T-helper 1 cell (primary cell): ENCODE measurements at regions not wholly inside any gene's neighbourhood (a gene's known extent, or its start where the extent isn't known, plus 50 kb on each side); places are given as distances from the start of the nearest gene placed in this dataset.

Experiments used
- DNase-seq, 5 donors: peaks; one replicate each; pipeline ENCODE4 v3.0.0-alpha.2; 2012 to 2020

DNA sequence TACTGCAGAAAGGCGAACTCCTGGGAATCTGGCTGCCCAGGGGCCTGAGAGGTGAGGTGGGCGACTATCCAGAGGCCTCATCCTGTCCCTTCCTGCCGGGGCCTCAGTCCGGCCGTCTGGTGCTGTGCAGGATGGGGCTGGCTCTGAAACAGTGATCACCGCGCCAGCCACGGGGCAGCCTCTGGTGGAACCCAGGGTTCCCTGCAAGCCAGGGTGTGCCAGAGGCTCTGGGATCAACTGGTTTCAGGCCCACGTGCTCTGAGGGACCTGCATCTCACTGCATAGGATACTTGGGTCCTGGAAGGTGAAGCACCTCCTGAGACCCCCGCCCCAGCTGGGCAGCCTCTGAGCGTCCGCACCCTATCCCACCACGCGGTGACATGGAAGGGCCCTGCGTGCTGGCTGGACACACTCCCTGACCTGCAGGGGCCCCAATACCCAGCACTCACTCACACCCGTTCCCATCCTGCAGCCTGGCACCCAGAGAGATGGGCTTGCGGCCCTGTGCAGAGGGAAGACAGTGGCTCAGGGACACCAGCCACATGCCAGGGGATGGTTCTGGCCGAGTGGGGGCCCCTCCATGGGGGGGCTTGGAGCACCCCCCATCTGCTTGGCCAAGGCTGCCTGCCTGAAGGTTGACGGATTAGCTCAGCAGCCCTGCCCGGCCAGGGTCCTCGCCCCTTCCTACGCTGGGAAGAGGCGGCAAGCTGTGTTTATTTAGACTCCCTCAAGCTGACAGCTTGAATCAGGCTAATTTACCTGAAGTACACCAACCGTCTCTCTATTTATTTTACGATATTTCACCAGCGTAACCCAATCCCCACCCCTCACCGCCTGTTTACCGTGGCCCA lies 64.3 kb upstream of the TTC34 start:
- DNase-seq: no peak

DNA sequence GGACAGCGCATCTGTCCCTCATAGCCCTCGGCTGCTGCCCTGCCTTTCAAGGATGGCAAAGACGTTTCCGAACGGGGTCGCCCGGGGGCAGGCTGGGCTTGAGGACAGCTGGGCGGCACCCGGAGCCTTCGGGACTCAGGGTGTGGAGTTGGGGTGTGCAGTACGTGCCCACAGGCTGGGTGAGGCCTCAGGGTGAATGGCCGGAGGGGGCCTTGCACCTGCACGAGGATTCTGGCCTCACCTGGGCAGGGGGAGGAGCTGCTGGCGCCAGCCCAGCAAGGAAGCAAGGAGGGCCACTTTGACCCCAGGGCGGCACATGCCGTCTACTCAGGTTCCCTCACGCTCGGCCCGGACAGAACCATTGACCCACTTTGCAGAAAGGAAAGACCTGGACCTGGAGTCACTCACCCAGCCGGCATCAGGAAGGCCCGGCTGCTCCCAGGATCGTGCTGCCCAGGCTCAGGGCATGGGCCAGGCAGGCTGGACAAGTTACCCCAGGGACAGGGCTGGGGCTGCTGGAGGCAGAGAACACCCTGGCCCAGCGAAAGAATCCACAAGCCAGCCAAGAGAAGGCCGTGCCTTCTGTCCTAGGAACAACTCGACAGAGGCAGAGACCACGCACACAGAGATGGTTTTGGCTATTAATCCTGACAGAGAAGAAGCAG lies 65.1 kb upstream of the TTC34 start:
- no peak for DNase-seq

DNA sequence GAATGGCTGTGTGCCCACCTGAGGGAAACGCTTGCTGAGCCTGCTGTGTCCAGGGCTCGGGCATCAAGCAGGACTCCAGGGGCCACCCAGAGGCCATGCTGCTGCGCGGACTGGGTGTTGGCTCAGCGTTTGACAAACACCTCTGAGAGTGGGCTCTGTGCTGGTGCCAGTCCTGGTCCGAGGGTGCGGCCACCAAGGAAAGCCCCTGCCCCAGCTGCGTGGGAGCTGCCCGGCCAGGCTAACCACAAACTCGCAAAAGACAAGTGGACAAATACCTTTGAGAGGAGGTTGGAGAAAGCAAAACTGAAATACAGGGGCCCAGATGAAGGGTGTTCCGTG lies 65.6 kb upstream of the TTC34 start:
- no peak for DNase-seq

DNA sequence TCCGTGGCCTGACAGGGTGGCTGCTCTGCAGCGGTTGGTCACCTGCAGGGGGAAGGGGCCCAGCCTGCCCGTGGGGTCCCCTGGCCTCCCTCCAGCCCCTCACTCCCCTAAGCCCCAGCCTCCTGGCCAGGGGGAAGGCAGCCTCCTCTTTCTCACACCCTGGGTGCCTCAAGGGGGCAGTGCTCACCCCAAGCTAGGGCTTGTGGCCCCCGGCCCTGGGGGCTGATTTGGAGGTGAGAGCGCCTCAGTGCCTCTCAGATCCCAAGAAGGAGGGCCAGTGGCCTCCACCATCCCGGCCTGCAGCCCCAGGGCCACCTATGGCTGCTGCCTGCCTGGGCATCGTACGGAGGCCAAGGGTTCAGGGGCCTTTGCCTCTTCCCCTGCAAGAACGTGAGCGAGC lies 66.4 kb upstream of the TTC34 start:
- DNase-seq: no peak

DNA sequence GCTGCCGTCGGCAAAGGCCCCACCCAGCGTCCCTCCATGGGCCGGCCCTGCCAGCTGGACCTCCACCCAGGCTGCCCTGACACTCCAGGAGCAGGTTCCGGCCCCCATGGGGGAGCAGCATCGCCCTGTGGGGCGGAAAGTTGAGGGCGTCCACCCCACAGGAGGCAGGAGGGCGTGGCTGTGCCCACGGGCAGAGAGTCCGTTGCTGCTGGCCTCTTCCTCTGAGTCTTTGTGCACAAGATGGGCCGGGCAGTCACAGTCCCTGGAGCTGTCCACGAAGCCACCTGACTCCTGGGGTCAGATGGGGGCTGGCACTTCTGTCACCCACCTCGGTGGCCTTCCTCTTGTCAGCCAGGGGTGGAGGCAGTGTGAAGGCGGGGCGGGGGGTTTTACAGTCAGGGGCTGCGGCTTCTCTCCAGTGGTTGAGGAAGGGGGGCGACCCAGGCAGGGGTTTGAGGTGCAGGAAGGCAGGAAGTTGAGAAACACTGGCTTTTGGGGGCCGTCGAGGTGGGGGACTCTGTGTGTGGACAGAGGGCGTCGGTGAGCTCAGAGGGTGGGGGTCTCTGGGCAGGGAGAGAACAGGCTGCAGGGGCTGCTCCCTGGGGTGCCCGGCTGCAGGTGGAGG lies 67.2 kb upstream of the TTC34 start:
- no peak for DNase-seq

DNA sequence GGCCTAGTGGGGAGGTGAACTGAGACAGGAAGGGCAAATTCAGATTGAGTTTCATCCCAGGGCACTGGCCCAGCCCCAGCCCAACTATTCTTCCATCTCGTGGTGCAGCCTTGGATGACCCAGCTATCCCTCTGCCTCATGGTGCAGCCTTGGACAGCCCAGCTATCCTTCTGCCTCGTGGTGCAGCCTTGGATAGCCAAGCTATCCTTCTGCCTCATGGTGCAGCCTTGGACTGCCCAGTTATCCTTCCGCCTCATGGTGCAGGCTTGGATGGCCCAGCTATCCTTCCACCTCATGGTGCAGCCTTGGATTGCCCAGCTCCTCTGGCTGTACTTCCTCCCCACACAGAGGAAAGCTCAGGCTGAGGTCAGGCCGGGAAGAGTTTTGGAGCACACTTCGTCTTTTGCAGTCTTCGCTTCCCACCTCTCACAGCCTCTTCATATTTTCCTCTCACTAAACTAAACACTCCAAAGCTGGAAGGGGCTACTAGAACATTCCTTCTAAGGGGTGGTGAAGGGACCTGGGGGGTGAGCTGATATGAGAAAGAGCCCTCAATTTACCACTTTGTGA lies 69.8 kb upstream of the TTC34 start:
- no peak for DNase-seq

DNA sequence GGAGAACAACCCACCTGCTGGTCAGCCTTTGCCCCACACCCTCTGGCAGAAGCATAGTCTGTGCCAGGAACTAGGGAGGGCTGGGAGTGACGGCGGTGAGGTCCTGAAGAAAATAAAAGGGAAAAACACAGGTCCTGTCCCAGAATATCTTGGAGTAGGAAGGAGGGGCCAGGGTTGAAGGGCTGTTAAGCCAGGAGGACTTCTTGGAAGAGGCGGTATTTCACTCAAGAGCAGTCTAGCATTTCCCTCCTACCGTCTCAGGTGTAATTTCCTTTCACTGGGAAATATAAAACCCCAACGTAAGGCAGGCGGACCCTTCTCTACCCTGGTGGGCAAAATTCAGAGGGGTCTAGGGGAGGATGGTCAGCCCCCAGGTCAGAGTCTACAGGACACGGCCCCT lies 72.7 kb upstream of the TTC34 start:
- no peak for DNase-seq

DNA sequence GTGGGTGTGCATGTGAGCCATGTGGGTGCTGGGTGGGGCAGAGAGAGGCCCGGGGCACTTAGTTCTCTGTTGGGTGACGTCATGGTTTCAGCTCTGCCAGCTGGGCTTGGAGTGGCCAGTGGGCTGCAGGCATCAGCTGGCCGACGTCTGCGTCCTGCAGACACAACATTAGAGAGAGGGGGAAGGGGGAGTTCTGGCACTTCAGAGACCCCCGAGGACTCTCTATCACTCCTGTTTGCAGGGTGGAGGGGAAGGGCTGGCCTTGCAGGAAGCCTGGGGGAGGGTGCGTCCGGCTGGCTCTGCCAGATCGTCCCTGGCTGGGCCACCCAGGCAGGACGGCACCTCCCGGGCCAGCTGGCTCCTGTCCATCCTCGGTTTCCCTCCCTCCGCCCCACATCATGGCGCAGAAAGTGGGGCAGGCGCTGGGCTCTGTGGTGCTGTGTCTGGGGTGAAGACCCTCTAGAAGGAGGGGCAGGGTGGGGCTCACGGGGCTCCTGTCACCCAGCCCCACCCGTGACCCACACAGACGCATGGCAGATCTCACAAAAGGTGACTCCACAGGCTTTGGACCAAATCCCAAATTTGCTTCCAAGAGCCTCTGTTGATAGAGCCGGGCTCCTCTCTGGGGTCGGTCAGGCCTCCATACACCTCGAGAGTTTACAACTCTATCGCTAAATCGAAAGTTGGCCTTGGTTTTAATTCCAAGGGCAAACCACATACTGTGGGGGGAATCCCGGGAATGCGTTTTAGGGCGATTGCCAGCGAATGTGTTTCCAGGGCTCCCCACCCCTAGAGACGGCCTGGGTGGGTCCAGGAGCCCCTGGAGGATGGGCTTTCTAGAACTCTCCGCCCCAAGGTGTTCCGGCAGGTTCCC lies 73.4 kb upstream of the TTC34 start:
- no peak for DNase-seq

DNA sequence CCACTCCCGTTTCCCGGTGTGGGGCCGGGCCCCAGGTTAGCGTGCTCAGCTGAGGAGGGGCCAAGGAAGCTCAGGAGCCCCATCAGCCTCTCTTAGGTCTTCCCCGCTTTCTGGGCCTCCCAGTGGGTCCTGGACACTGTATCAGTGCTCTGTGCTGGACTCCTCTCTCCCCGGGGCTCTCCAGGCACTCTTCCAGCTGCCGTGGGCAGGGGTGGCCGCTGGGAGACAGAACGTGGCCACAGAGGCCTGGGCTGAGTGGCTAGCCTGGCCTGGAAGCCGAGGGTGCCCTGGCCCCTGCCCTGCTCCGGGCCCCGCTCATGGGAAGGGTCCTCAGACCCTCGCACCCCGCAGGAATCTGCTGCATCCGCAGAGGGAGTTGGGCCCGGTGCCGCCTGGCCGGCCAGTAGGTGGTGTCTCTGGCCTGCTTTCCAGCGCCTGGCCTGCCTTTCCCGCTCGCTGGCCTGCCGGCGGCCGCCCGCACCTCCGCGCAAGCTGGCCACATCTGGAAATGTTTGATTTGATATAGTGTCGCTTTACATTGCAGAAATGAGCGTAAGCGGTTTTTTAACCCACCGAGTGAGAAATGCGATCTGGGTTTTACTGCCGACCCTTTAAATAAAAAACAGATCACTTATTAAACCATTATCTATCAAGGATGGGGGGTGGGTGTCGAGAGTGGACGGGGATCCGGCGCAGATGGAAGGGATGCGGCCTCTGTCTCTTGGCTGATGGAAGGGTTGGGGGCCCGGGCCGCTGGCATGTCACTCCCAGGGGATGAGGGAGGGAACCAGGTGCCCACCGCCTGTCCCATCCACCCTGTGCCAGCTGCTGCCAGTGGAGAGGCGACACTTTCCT lies 74.4 kb upstream of the TTC34 start:
- no peak for DNase-seq

DNA sequence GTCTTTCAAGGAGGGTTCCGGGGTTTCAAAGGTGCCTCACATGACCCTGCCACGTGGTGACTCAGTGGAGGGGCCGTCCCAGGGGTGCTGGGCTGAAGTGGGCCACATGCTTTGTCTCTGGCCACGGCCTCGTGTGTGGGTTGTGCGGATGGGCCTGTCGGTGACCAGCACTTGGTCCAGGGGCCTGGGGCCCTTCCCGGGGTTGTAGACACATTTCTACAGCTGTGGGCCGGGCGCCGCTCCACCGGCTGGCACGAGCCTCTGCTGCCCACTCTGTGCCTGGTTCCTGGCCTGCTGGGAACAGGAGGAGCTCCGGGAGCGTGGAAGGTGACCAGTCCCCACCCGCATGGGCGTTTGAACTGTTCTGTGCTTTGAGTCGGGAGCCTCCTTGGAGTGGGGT lies 75.4 kb upstream of the TTC34 start:
- DNase-seq: no peak

DNA sequence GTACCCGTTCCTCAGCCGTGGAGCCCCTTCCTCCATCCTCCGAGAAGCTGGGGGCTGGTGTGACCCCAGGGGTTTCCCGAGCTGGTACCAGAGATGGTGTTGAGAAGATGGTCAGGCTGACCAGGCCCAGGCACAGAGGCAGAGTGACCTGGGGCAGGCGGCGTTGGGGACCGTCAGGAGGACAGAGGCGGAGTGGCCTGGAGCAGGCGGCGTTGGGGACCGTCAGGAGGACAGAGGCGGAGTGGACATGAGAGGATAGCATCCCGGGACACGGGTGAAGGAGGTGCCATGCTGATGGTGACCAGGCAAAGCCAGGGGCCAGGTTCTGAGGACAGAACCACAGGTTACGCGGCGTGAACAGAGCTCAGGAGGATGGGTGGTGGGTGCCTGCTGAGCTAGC lies 75.9 kb upstream of the TTC34 start:
- no peak for DNase-seq

DNA sequence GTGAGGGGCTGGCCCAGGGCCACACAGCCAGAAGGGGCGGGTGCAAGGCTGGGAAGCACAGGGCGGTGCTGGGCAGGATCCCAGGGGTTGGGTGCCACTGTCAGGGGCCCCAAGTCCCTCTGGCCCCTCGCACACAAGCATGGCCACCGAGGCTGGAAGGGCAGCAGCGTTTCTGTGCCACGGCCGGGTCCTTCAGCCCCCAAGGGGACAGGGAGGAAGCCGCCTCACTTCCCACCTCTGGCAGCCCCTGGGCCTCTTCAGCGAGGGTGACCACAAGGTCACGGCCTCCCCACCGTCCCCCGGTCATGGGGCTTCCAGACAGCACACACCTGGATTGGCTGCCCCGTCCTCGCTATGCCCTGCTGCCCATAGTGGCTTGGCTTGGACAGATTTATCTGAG lies 77.1 kb upstream of the TTC34 start:
- DNase-seq: no peak

DNA sequence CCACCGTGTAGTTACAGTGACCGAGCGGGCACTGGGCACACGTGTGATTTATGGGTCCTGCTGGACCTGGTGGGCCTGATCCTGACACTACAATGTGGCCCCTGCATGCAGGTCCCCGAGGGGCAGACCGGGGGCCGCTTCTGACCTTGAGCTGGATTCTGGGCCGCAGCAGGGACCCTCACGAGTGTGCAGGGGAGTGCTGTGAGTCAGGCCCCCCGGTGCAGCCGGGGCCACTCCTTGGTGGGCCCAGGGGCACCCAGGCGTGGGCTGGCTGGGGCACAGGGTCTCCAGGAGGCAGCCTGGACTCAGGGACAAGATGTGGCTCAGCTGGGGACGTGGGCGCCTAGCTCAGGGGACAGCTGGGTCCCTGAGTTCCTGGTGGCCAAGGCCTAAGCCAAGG lies 77.5 kb upstream of the TTC34 start:
- no peak for DNase-seq

DNA sequence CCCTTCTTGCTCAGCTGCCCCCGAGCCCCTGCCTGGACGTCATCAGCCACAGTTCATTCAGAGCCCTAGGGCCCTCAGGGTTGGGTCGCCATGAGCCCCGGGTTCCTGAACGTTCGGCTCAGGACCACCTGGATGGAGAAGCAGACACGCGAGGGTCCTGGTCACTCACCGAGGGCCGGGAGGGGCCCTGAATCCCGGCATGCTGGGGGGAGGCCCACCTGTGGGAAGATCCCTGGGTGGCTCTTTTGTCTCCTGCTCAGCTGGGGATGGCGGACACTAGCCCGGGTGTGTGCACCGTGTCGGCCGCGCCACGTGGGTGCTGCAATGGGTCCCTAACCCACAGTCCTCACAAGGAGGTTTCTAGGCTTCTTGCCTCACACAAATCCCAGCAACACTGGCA lies 78.1 kb upstream of the TTC34 start:
- DNase-seq: no peak

DNA sequence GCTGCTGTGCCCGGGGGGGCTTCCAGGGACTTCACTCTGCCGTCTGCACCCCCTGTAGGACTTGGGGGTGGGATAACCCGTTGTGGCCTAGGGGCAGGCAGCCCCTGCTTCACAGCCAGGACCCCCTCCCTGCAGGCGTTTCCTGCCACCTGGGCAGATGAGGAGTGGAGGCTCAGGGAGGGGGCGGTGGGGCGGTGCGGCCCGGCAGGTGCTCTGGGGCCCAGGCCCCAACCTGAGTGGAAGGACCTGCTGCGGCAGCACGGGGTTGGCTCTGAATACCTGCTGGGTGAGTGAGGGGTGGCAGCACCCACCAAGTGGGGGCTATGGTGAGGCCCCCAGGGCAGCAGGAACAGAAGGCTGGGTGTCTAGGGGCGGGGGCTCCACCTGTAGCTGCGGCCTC lies 78.6 kb upstream of the TTC34 start:
- no peak for DNase-seq

DNA sequence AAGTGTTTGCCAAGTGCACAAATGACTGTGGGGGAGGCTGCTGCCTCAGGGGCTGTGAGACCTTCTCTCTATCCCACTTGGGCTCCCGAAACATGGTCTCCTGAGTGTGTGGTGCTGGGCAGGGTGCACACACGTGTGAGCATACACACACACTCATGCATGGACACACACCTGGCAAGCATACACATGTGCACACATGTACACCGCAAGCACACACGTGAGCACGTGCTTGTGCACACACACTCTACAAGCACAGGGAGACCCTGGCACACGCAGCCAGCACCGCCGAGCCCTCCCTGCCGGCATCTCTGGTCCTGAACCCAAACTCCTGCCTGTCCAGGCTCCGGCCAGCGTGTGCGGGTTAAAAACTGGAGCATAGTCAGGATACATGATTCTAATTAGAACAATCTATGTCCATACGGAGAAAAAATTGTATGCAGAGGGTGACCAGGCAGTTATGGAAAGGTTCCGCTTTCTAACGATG lies 79.4 kb upstream of the TTC34 start:
- DNase-seq: no peak

DNA sequence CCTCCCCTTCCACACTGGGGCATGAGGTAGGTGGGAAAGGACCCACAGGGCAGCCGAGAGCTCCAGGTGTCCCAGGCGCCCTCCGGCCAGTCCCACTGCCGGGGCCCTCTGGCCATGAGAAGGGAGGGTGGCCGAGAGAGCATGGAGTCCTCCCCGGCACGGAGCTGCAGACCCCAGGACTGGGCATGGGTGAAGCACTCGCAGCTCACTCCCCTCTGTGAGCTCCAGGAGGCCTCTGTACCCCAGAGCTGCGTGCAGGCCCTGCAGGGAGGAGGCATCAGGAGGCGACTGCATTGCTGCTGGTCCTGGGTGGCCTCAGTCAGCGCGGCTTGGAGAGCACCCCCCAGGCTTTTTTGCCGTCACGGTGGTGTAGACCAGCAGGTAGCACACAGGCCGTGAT lies 80.1 kb upstream of the TTC34 start:
- DNase-seq: no peak

DNA sequence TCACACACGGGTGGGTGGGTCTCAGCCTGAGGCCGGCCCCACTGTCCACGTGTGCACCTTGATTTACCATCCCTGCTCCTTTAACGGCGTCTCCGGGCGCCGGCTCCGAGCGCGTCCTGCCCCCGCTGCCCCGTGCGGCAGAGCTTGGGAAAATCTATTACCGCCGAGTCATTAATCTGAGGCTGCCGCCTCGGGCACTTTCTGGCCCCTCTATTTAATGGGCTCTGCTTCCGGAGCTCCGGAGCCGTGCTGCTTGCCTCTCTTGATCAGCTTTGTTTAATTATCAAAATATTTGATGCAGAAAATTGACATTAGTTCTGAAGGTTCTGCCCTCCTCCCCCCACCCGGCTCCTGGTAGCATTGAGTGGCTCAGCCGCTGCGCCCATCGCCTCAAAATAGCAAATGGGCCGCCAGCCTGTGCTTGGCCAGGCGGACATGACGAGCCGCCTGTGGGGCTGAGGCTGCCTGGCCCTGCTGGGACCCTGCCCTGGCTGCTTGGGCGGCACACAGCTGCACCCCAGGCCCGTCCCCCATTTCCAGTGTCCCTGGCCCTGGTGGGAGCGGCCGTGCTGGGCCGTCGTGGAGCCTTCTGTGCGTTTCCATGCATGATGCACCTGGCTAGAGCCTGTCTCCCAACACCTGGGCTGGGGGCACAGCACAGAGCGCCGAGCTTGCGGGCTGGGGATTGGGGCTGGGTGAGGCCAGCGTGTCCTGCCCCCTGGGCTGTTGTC lies 81.6 kb upstream of the TTC34 start:
- no peak for DNase-seq

DNA sequence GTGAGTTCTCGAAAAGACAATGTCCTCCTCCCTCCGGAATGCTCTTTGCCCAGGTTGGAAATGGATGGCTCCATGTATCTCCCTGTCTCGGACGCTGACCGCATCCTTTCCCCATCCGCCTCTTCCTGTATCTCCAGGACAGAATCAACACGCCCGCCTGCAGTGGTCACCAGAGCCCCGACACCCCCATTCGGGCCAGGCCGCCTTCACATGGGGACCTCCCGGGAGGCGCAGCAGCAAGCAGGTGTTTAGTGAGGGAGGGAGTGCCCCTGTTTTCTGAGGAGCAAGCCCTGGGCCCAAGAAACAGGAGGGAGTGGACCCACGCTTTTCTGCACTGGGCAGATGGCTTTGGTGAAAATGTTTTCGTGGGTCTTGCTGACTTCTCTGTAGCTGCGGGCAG lies 83.5 kb upstream of the TTC34 start:
- DNase-seq: no peak

DNA sequence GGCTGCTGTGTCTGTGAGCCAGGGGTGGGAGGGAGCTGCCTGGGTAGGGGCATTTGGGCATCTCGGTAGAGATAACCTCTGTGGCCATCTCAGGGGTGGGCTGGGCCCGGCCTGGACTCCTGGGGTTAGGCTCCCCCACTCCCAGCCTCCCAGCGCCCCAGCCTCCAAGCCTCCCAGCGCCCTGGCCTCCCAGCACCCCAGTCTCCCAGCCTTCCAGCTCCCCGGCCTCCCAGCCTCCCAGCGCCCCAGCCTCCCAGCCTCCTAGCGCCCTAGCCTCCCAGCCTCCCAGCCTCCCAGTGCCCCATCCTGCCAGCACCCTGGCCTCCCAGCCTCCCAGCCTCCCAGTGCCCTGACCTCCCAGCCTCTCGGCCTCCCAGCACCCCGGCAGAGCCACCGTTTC lies 85.1 kb upstream of the TTC34 start:
- DNase-seq: no peak
